ENCODE measurements at regions not wholly inside any gene's neighbourhood (a gene's known extent, or its start where the extent isn't known, plus 50 kb on each side); places are given as distances from the start of the nearest gene placed in this dataset.

GRCh38 chr1:42017259-42017658 is 98.5 kb upstream of the HIVEP3 start:
- Histone ChIP-seq H3K27ac (ENCODE audit: low read depth, low read length) (no peak overlapping the region), H3K9ac (ENCODE audit: low read length) (no peak overlapping the region), H3K4me3 (ENCODE audit: low read length) (no peak overlapping the region), H3K36me3 (ENCODE audit: control insufficient read depth, insufficient read depth, low read length) (no peaks in the 10 kb centered on the region), H3K4me1 (ENCODE audit: control insufficient read depth, insufficient read depth, low read length) (no peaks in the 10 kb centered on the region), H3K27me3 (ENCODE audit: control insufficient read depth, insufficient read depth, low read length) (no peaks in the 10 kb centered on the region)

- H3K27ac ChIP-seq (ENCODE audit: low read depth, low read length): no peak overlapping the region
- no peak overlapping the region for H3K4me3 ChIP-seq (ENCODE audit: low read length)
Observed at GRCh38 chr1:42014823-42015222, 96.1 kb upstream of the HIVEP3 start.

GRCh38 chr1:42013881-42014470 is 95.3 kb upstream of the HIVEP3 start:
- H3K27ac ChIP-seq (ENCODE audit: low read depth, low read length): no peak overlapping the region
- no peaks in the 10 kb centered on the region for H3K36me3 ChIP-seq (ENCODE audit: control insufficient read depth, insufficient read depth, low read length)
- no peak overlapping the region for H3K4me3 ChIP-seq (ENCODE audit: low read length)
- no peaks in the 10 kb centered on the region for H3K27me3 ChIP-seq (ENCODE audit: control insufficient read depth, insufficient read depth, low read length)
- H3K9ac ChIP-seq (ENCODE audit: low read length): no peak overlapping the region
- H3K4me1 ChIP-seq (ENCODE audit: control insufficient read depth, insufficient read depth, low read length): no peaks in the 10 kb centered on the region

More at GRCh38 chr1:42014823-42015222, 96.1 kb upstream of the HIVEP3 start:
- no peaks in the 10 kb centered on the region for H3K36me3 ChIP-seq (ENCODE audit: control insufficient read depth, insufficient read depth, low read length)
- H3K9ac ChIP-seq (ENCODE audit: low read length): no peak overlapping the region
- no peaks in the 10 kb centered on the region for H3K4me1 ChIP-seq (ENCODE audit: control insufficient read depth, insufficient read depth, low read length)
- no peaks in the 10 kb centered on the region for H3K27me3 ChIP-seq (ENCODE audit: control insufficient read depth, insufficient read depth, low read length)

GRCh38 chr1:42012852-42013251 is 94.1 kb upstream of the HIVEP3 start:
- Histone ChIP-seq H3K27ac (ENCODE audit: low read depth, low read length) (no peak overlapping the region), H3K4me1 (ENCODE audit: control insufficient read depth, insufficient read depth, low read length) (no peaks in the 10 kb centered on the region)

GRCh38 chr1:42010381-42010780 is 91.7 kb upstream of the HIVEP3 start:
- Histone ChIP-seq H3K9ac (ENCODE audit: low read length) (no peak overlapping the region), H3K4me1 (ENCODE audit: control insufficient read depth, insufficient read depth, low read length) (no peaks in the 10 kb centered on the region), H3K27me3 (ENCODE audit: control insufficient read depth, insufficient read depth, low read length) (no peaks in the 10 kb centered on the region), H3K27ac (ENCODE audit: low read depth, low read length) (no peak overlapping the region), H3K36me3 (ENCODE audit: control insufficient read depth, insufficient read depth, low read length) (no peaks in the 10 kb centered on the region), H3K4me3 (ENCODE audit: low read length) (no peak overlapping the region)

More at GRCh38 chr1:42012852-42013251, 94.1 kb upstream of the HIVEP3 start:
- Histone ChIP-seq H3K4me3 (ENCODE audit: low read length) (no peak overlapping the region), H3K27me3 (ENCODE audit: control insufficient read depth, insufficient read depth, low read length) (no peaks in the 10 kb centered on the region), H3K36me3 (ENCODE audit: control insufficient read depth, insufficient read depth, low read length) (no peaks in the 10 kb centered on the region), H3K9ac (ENCODE audit: low read length) (no peak overlapping the region)

GRCh38 chr1:42008264-42008663 is 89.5 kb upstream of the HIVEP3 start:
- Histone ChIP-seq H3K9ac (ENCODE audit: low read length) (no peak overlapping the region), H3K4me1 (ENCODE audit: control insufficient read depth, insufficient read depth, low read length) (no peaks in the 10 kb centered on the region), H3K27ac (ENCODE audit: low read depth, low read length) (no peak overlapping the region), H3K36me3 (ENCODE audit: control insufficient read depth, insufficient read depth, low read length) (no peaks in the 10 kb centered on the region), H3K27me3 (ENCODE audit: control insufficient read depth, insufficient read depth, low read length) (no peaks in the 10 kb centered on the region), H3K4me3 (ENCODE audit: low read length) (no peak overlapping the region)

GRCh38 chr1:42006836-42007235 is 88.1 kb upstream of the HIVEP3 start:
- Histone ChIP-seq H3K4me3 (ENCODE audit: low read length) (no peak overlapping the region), H3K4me1 (ENCODE audit: control insufficient read depth, insufficient read depth, low read length) (no peaks in the 10 kb centered on the region), H3K27ac (ENCODE audit: low read depth, low read length) (no peak overlapping the region), H3K27me3 (ENCODE audit: control insufficient read depth, insufficient read depth, low read length) (no peaks in the 10 kb centered on the region), H3K9ac (ENCODE audit: low read length) (no peak overlapping the region), H3K36me3 (ENCODE audit: control insufficient read depth, insufficient read depth, low read length) (no peaks in the 10 kb centered on the region)

- no peak overlapping the region for H3K4me3 ChIP-seq (ENCODE audit: low read length)
- no peaks in the 10 kb centered on the region for H3K27me3 ChIP-seq (ENCODE audit: control insufficient read depth, insufficient read depth, low read length)
- H3K36me3 ChIP-seq (ENCODE audit: control insufficient read depth, insufficient read depth, low read length): no peaks in the 10 kb centered on the region
- H3K9ac ChIP-seq (ENCODE audit: low read length): no peak overlapping the region
- no peaks in the 10 kb centered on the region for H3K4me1 ChIP-seq (ENCODE audit: control insufficient read depth, insufficient read depth, low read length)
- H3K27ac ChIP-seq (ENCODE audit: low read depth, low read length): no peak overlapping the region
Observed at GRCh38 chr1:42006093-42006492, 87.4 kb upstream of the HIVEP3 start.

GRCh38 chr1:42005530-42005929 is 86.8 kb upstream of the HIVEP3 start:
- H3K27me3 ChIP-seq (ENCODE audit: control insufficient read depth, insufficient read depth, low read length): no peaks in the 10 kb centered on the region
- H3K4me3 ChIP-seq (ENCODE audit: low read length): no peak overlapping the region
- H3K36me3 ChIP-seq (ENCODE audit: control insufficient read depth, insufficient read depth, low read length): no peaks in the 10 kb centered on the region
- H3K4me1 ChIP-seq (ENCODE audit: control insufficient read depth, insufficient read depth, low read length): no peaks in the 10 kb centered on the region
- no peak overlapping the region for H3K9ac ChIP-seq (ENCODE audit: low read length)
- H3K27ac ChIP-seq (ENCODE audit: low read depth, low read length): no peak overlapping the region

GRCh38 chr1:42004860-42005259 is 86.1 kb upstream of the HIVEP3 start:
- Histone ChIP-seq H3K36me3 (ENCODE audit: control insufficient read depth, insufficient read depth, low read length) (no peaks in the 10 kb centered on the region), H3K27ac (ENCODE audit: low read depth, low read length) (no peak overlapping the region), H3K4me3 (ENCODE audit: low read length) (no peak overlapping the region), H3K4me1 (ENCODE audit: control insufficient read depth, insufficient read depth, low read length) (no peaks in the 10 kb centered on the region), H3K9ac (ENCODE audit: low read length) (no peak overlapping the region), H3K27me3 (ENCODE audit: control insufficient read depth, insufficient read depth, low read length) (no peaks in the 10 kb centered on the region)

- no peaks in the 10 kb centered on the region for H3K27me3 ChIP-seq (ENCODE audit: control insufficient read depth, insufficient read depth, low read length)
- H3K27ac ChIP-seq (ENCODE audit: low read depth, low read length): no peak overlapping the region
- no peak overlapping the region for H3K9ac ChIP-seq (ENCODE audit: low read length)
- no peaks in the 10 kb centered on the region for H3K36me3 ChIP-seq (ENCODE audit: control insufficient read depth, insufficient read depth, low read length)
- H3K4me1 ChIP-seq (ENCODE audit: control insufficient read depth, insufficient read depth, low read length): no peaks in the 10 kb centered on the region
- no peak overlapping the region for H3K4me3 ChIP-seq (ENCODE audit: low read length)
Observed at GRCh38 chr1:42004322-42004721, 85.6 kb upstream of the HIVEP3 start.

GRCh38 chr1:42003433-42003832 is 84.7 kb upstream of the HIVEP3 start:
- H3K9ac ChIP-seq (ENCODE audit: low read length): no peak overlapping the region
- no peak overlapping the region for H3K4me3 ChIP-seq (ENCODE audit: low read length)
- no peaks in the 10 kb centered on the region for H3K4me1 ChIP-seq (ENCODE audit: control insufficient read depth, insufficient read depth, low read length)
- H3K27me3 ChIP-seq (ENCODE audit: control insufficient read depth, insufficient read depth, low read length): no peaks in the 10 kb centered on the region
- no peak overlapping the region for H3K27ac ChIP-seq (ENCODE audit: low read depth, low read length)
- no peaks in the 10 kb centered on the region for H3K36me3 ChIP-seq (ENCODE audit: control insufficient read depth, insufficient read depth, low read length)

- Histone ChIP-seq H3K27me3 (ENCODE audit: control insufficient read depth, insufficient read depth, low read length) (no peaks in the 10 kb centered on the region), H3K9ac (ENCODE audit: low read length) (no peak overlapping the region), H3K36me3 (ENCODE audit: control insufficient read depth, insufficient read depth, low read length) (no peaks in the 10 kb centered on the region), H3K27ac (ENCODE audit: low read depth, low read length) (no peak overlapping the region), H3K4me3 (ENCODE audit: low read length) (no peak overlapping the region), H3K4me1 (ENCODE audit: control insufficient read depth, insufficient read depth, low read length) (no peaks in the 10 kb centered on the region)
Observed at GRCh38 chr1:42002220-42002619, 83.5 kb upstream of the HIVEP3 start.

Measured in rectal smooth muscle tissue (tissue), 1 donor.